Chondrocyte (in vitro differentiated cells): ENCODE measurements at regions not wholly inside any gene's neighbourhood (a gene's known extent, or its start where the extent isn't known, plus 50 kb on each side); places are given as distances from the start of the nearest gene placed in this dataset.
A peak's percentile ranks its signal among the peaks of the same experiment; 100 is the strongest.

Experiments used
- DNase-seq: peaks from one replicate; pipeline ENCODE4 v3.0.0; 2021; ENCODE audit warnings: mixed read lengths, low spot score
- H3K27ac Mint-ChIP-seq: one replicate; pipeline ENCODE4 v1.8.0; 2021; ENCODE audit warnings: mild to moderate bottlenecking, moderate library complexity, mixed read lengths; ENCODE audit not compliant: unreplicated experiment
- H3K27me3 Mint-ChIP-seq: 2 replicates; pipeline ENCODE4 v1.8.0; 2021; ENCODE audit warnings: low read depth, mixed read lengths
- H3K36me3 Mint-ChIP-seq: 2 replicates; pipeline ENCODE4 v1.8.0; 2021; ENCODE audit warnings: low read depth, mixed read lengths
- H3K4me1 Mint-ChIP-seq: 2 replicates; pipeline ENCODE4 v1.8.0; 2021; ENCODE audit warnings: low read depth, mild to moderate bottlenecking, mixed read lengths
- H3K4me3 Mint-ChIP-seq: one replicate; pipeline ENCODE4 v1.8.0; 2021; ENCODE audit warnings: mild to moderate bottlenecking, moderate library complexity, mixed read lengths; ENCODE audit not compliant: unreplicated experiment
- H3K9me3 Mint-ChIP-seq: 2 replicates; pipeline ENCODE4 v1.8.0; 2021; ENCODE audit warnings: low read depth, mixed read lengths
- CTCF ChIP-seq: fragments of 200-600 bp; sonication (generic); IDR thresholded peaks from 2 replicates; pipeline ENCODE4 v1.5.0; 2021; ENCODE audit warnings: antibody characterized with exemption, mild to moderate bottlenecking, moderate library complexity

GRCh38 chr6:98560418-98560817 lies 274.0 kb upstream of the POU3F2 start:
- Mint-ChIP-seq H3K4me3 (no peak overlapping the region), H3K36me3 (no peaks in the 10 kb centered on the region), H3K4me1 (peaks cover 6% of the 10 kb centered on the region), H3K27ac (no peak overlapping the region), H3K27me3 (peaks cover 5% of the 10 kb centered on the region), H3K9me3 (no peaks in the 10 kb centered on the region)
- DNase-seq: no peak
- no peak for TF ChIP-seq CTCF

DNA sequence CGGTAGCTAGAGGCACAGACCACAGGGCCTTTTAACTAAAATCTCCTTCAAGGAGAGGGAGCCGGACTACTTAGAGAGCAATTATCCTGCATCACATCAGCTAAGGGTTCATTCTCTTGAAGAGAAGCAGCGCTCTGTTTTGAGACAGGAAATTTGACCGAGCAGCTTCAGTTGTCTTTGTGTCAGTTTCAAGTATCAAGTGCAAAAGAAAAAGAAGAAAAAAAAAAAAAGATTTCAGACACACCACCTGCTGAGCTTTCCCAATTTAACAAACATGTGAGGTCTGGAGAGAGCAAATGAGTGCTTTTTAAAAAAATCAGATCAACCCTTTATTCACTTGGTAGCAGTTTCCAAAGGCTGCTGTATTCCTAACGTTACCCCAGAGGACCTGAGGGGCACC lies 273.5 kb upstream of the POU3F2 start:
- Mint-ChIP-seq H3K4me1 (peaks cover 6% of the 10 kb centered on the region), H3K4me3 (no peak overlapping the region), H3K9me3 (no peaks in the 10 kb centered on the region), H3K27ac (no peak overlapping the region), H3K36me3 (no peaks in the 10 kb centered on the region), H3K27me3 (peaks cover 5% of the 10 kb centered on the region)
- DNase-seq: no peak
- no peak for TF ChIP-seq CTCF

DNA sequence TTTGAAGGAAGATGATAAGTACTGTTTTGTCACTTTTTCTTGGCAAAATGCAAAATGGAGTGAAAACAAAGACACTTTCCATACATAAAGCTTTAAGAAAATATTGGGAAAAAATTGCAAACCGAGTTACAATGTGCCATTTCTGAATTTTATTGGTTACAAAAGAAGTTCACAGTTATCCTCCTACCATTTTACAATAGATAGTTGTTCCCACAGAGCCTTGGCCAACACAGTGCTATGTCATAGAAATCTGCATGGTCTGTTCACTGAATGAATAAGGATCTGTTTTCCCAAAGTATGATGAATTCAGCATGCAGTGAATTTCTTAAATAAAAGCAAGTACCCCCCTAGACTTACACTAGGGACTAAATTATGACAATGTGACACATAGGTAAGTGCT lies 268.2 kb upstream of the POU3F2 start:
- H3K4me3 Mint-ChIP-seq: no peak overlapping the region
- H3K27ac Mint-ChIP-seq: no peak overlapping the region
- peaks cover 5% of the 10 kb centered on the region for H3K27me3 Mint-ChIP-seq
- H3K9me3 Mint-ChIP-seq: no peaks in the 10 kb centered on the region
- H3K4me1 Mint-ChIP-seq: peaks cover 6% of the 10 kb centered on the region
- H3K36me3 Mint-ChIP-seq: no peaks in the 10 kb centered on the region
- no peak for DNase-seq
- TF ChIP-seq CTCF: no peak

- Mint-ChIP-seq H3K36me3 (no peaks in the 10 kb centered on the region), H3K27ac (no peak overlapping the region), H3K27me3 (no peaks in the 10 kb centered on the region), H3K4me1 (peaks cover 16% of the 10 kb centered on the region), H3K9me3 (no peaks in the 10 kb centered on the region), H3K4me3 (no peak overlapping the region)
- TF ChIP-seq CTCF: no peak
- no peak for DNase-seq
These were observed 261.8 kb upstream of the POU3F2 start for GRCh38 chr6:98572579-98572978.

GRCh38 chr6:98574984-98575383 lies 259.4 kb upstream of the POU3F2 start:
- DNase-seq: no peak
- TF ChIP-seq CTCF: no peak
- Mint-ChIP-seq H3K36me3 (no peaks in the 10 kb centered on the region), H3K9me3 (no peaks in the 10 kb centered on the region), H3K4me1 (peaks cover 35% of the 10 kb centered on the region), H3K27ac (peak overlapping the region; percentile 58), H3K4me3 (no peak overlapping the region), H3K27me3 (no peaks in the 10 kb centered on the region)
